ENCODE measurements at regions not wholly inside any gene's neighbourhood (a gene's known extent, or its start where the extent isn't known, plus 50 kb on each side); places are given as distances from the start of the nearest gene placed in this dataset.

DNA sequence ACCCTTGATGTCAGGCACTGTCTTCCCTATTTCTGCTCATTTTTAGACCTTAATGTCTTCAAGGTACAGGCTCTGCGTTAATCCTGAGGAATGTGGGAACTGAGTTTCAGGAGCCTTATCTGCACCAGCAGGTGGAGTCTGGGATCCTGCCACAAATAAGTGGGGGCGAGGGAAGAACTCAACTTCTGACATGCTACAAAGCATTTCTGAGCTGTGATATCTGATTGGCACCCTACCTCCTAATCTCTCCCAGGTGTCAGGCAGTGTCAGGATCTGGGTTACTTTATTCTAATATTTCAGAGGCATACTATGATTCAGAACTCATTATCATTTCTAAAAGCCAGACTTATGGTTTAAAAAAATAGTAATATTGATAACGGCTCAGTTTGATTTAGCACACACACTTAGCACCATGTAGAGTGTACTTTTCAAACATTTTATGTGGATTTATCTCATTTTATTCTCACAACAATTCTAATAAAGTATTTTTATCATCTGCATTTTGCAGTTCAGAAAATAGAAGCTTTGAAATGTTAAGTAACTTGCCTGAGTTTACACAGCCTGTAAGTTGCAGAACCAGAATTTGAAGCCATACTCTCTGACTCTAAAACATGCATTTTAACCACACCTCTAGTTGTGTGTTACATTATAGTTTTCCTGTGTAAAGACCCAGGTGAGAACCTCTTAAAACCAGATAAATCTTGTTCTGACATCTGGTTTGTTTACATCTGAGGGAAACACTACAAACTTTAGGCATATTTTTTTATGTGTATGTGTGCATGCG, 358.6 kb downstream of the TDRD3 start:
- TF ChIP-seq POLR2A (IDR thresholded peaks at IDR 0.05): no peak
- TF ChIP-seq, protein P1, sequence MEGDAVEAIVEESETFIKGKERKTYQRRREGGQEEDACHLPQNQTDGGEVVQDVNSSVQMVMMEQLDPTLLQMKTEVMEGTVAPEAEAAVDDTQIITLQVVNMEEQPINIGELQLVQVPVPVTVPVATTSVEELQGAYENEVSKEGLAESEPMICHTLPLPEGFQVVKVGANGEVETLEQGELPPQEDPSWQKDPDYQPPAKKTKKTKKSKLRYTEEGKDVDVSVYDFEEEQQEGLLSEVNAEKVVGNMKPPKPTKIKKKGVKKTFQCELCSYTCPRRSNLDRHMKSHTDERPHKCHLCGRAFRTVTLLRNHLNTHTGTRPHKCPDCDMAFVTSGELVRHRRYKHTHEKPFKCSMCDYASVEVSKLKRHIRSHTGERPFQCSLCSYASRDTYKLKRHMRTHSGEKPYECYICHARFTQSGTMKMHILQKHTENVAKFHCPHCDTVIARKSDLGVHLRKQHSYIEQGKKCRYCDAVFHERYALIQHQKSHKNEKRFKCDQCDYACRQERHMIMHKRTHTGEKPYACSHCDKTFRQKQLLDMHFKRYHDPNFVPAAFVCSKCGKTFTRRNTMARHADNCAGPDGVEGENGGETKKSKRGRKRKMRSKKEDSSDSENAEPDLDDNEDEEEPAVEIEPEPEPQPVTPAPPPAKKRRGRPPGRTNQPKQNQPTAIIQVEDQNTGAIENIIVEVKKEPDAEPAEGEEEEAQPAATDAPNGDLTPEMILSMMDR (IDR thresholded peaks at IDR 0.05): no peak
- H3K27me3 ChIP-seq: no peaks in the 10 kb centered on the region
- intact Hi-C loops (cut with DNase I; ENCODE audit: low total_unique reads): no loop called here
- H3K9me3 ChIP-seq: no peaks in the 10 kb centered on the region
- no peak for DNase-seq
- no peak overlapping the region for H3K27ac ChIP-seq
- H3K4me1 ChIP-seq: no peaks in the 10 kb centered on the region
- WGBS, 2 donors: 51 to 63% methylated on average over 4 of the region's 4 CpGs
- no peak overlapping the region for H3K4me3 ChIP-seq
- H3K36me3 ChIP-seq (ENCODE audit: low read depth, missing control alignments): no peaks in the 10 kb centered on the region

DNA sequence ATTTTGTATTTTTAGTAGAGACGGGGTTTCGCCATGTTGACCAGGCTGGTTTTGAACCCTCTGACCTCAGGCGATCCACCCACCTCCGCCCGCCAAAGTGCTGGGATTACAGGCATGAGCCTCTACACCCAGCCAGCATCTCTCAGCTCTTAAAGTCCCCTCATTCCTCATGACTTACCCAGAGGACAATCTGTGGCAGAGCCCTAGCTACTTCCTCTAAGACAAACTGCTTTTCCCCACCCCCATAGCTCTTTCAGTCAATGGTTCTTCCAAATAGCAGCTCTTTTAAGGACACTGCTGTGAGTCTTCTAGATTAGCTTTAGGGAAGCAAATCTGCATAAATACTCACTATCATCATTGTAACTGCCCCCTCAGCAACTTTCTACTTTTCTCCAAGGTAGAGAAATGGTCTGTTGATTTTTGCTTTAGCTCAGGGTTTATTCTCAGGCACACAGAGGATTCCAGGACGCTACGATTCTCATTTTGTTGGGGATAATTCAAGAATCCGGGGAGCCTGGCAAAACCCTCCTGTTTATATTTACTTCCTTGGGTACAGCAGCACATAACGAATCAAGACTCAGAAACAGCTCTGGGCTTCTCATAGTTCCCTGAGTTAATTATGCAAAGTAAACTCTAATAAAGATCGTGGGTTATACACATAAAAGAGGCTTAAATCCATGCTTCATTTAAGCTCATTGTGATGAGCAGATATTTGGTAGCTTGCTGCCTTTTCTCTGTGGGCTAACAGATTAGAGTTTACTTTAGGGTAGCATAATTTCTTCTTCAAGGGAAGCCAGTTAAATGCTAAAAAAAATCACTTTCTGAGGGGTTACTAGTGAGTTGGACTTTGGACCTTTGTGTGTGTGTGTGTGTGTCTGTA, 357.4 kb downstream of the TDRD3 start:
- no peak overlapping the region for H3K4me3 ChIP-seq
- intact Hi-C loops (cut with DNase I; ENCODE audit: low total_unique reads): no loop called here
- H3K4me1 ChIP-seq: no peaks in the 10 kb centered on the region
- no peaks in the 10 kb centered on the region for H3K27me3 ChIP-seq
- TF ChIP-seq POLR2A (IDR thresholded peaks at IDR 0.05): no peak
- TF ChIP-seq, protein P1 (IDR thresholded peaks at IDR 0.05): no peak
- 71 to 88% methylated on average over 5 to 10 of the region's 10 CpGs for WGBS, 2 donors
- no peak for DNase-seq
- no peak overlapping the region for H3K27ac ChIP-seq
- no peaks in the 10 kb centered on the region for H3K36me3 ChIP-seq (ENCODE audit: low read depth, missing control alignments)
- no peaks in the 10 kb centered on the region for H3K9me3 ChIP-seq

DNA sequence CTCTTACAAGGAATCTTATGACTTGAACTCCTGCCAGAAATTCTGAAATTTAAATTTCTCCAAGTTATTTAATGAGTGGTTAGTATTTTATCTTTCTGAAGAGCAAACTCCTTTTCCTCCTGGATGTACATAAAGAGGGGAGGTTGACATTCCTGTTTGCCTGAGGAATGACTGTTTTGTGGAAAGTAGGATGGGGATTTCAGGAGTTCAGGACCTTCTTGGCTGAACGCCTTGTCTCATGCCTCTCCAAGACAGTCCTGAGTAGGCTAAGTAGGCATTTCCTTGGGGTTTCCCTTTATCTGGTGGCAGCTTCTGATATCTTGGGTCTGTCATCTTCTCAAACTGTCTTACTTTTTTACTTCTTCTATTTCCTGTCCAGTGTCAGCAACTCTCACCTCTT, 356.6 kb downstream of the TDRD3 start:
- DNase-seq: no peak
- no peaks in the 10 kb centered on the region for H3K27me3 ChIP-seq
- H3K9me3 ChIP-seq: no peaks in the 10 kb centered on the region
- H3K36me3 ChIP-seq (ENCODE audit: low read depth, missing control alignments): no peaks in the 10 kb centered on the region
- WGBS, 2 donors: 76 to 77% methylated on average over 1 of the region's 1 CpG
- TF ChIP-seq, protein P1 (IDR thresholded peaks at IDR 0.05): no peak
- TF ChIP-seq POLR2A (IDR thresholded peaks at IDR 0.05): no peak
- intact Hi-C loops (cut with DNase I; ENCODE audit: low total_unique reads): no loop called here
- no peak overlapping the region for H3K27ac ChIP-seq
- H3K4me3 ChIP-seq: no peak overlapping the region
- no peaks in the 10 kb centered on the region for H3K4me1 ChIP-seq

DNA sequence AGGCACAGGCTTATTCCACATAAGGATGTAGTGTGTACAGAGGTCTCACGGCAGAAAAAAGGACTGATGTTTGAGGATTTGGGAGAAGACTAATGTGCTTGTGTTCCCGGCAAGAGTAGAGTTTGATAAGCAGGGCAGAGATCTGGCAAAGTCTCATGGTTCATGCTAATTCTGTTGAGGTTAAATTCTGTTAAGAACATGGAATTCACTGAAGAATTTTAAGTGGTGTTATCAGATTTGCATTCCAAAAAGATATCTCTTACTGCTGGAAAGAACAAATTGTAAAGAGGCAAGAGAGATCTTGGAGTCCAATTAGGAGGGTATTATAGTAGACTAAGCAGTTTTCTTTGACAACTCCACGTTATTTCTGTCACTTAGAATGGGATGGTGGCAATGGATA, 348.3 kb downstream of the TDRD3 start:
- DNase-seq: no peak
- no peaks in the 10 kb centered on the region for H3K4me1 ChIP-seq
- no peaks in the 10 kb centered on the region for H3K36me3 ChIP-seq (ENCODE audit: low read depth, missing control alignments)
- H3K27me3 ChIP-seq: no peaks in the 10 kb centered on the region
- whole genome bisulfite sequencing, 2 donors: 60 to 62% methylated on average over 3 of the region's 3 CpGs
- intact Hi-C loops (cut with DNase I; ENCODE audit: low total_unique reads): no loop called here
- H3K27ac ChIP-seq: no peak overlapping the region
- TF ChIP-seq, protein P1 (IDR thresholded peaks at IDR 0.05): no peak
- no peak for TF ChIP-seq POLR2A (IDR thresholded peaks at IDR 0.05)
- H3K4me3 ChIP-seq: no peak overlapping the region
- no peaks in the 10 kb centered on the region for H3K9me3 ChIP-seq
